PFSK-1 (cell line): ENCODE measurements at regions not wholly inside any gene's neighbourhood (a gene's known extent, or its start where the extent isn't known, plus 50 kb on each side); places are given as distances from the start of the nearest gene placed in this dataset.

Source experiments
- FOXP2 ChIP-seq: optimal IDR thresholded peaks from 2 replicates; pipeline ENCODE3; 2011; ENCODE audit warnings: borderline replicate concordance, control low read depth, inconsistent platforms; ENCODE audit not compliant: insufficient read depth; ENCODE audit errors: extremely low read length, extremely low read depth
- POLR2AphosphoS5 ChIP-seq: IDR thresholded peaks from 2 replicates; pipeline ENCODE4 v1.6.1; 2012; ENCODE audit warnings: low read depth, mild to moderate bottlenecking, control low read depth, low read length, moderate library complexity
- TAF1 ChIP-seq: IDR thresholded peaks from 2 replicates; pipeline ENCODE4 v1.6.1; 2012; ENCODE audit warnings: low read length, control low read depth, borderline replicate concordance; ENCODE audit not compliant: insufficient read depth
- TF ChIP-seq, protein P1 (sequence below), 2 experiments: IDR thresholded peaks; 2 replicates each; pipeline versions ENCODE4 v1.6.1 to v1.8.0; 2011 to 2012; ENCODE audit warnings: low read depth in 2 of 2, low read length in 2 of 2, control low read depth in 1 of 2, inconsistent platforms in 1 of 2, mild to moderate bottlenecking in 1 of 2, moderate library complexity in 1 of 2; ENCODE audit not compliant: insufficient read depth in 1 of 2

DNA sequence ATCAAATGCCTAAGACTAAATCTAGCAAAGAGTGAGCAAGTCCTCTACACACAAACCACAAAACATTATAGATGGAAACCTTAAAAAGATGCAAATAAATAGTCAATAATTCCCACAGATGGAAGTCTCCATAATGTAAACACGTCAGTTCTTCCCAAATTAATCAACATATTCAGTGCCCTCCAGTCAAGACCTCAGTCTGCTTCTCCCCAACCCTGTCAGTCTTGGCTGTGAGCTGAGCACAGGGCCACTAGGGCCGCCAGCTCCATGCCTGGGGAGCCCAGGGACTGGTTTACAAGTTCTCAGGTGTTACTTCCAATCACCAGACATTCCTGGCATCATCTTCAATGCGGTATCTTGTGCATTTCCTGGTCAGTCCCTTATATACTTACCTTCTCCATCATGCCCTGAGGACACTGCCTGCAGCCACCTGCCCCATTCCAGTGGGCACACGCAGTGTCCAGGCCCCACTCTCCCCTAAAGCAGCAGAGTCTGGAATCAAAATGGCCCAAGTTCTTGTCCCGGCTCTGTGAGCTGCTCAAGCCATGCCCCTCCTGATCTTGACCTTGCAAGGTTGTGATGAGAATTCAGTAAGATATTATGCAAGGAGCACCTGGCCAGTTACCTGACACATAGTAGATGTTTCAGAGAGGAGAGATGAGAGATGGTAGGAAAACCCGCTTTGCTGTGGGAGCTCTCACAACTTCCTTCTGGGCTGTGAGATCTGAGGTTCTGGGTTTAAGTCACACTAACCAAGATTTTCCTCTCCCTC is 207.9 kb upstream of the RAB6C start:
- TF ChIP-seq POLR2AphosphoS5 (no peak), TAF1 (no peak), FOXP2 (no peak)
- TF ChIP-seq, protein P1, sequence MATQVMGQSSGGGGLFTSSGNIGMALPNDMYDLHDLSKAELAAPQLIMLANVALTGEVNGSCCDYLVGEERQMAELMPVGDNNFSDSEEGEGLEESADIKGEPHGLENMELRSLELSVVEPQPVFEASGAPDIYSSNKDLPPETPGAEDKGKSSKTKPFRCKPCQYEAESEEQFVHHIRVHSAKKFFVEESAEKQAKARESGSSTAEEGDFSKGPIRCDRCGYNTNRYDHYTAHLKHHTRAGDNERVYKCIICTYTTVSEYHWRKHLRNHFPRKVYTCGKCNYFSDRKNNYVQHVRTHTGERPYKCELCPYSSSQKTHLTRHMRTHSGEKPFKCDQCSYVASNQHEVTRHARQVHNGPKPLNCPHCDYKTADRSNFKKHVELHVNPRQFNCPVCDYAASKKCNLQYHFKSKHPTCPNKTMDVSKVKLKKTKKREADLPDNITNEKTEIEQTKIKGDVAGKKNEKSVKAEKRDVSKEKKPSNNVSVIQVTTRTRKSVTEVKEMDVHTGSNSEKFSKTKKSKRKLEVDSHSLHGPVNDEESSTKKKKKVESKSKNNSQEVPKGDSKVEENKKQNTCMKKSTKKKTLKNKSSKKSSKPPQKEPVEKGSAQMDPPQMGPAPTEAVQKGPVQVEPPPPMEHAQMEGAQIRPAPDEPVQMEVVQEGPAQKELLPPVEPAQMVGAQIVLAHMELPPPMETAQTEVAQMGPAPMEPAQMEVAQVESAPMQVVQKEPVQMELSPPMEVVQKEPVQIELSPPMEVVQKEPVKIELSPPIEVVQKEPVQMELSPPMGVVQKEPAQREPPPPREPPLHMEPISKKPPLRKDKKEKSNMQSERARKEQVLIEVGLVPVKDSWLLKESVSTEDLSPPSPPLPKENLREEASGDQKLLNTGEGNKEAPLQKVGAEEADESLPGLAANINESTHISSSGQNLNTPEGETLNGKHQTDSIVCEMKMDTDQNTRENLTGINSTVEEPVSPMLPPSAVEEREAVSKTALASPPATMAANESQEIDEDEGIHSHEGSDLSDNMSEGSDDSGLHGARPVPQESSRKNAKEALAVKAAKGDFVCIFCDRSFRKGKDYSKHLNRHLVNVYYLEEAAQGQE (IDR thresholded peaks at IDR 0.05; ENCODE audit: insufficient read depth in 1 of 2, low read depth in 2 of 2, low read length in 2 of 2): no peak
